Tibial nerve (tissue), 4 donors: ENCODE measurements at regions not wholly inside any gene's neighbourhood (a gene's known extent, or its start where the extent isn't known, plus 50 kb on each side); places are given as distances from the start of the nearest gene placed in this dataset.

Experiments used
- CTCF ChIP-seq, 5 experiments: fragments of 200-600 bp in 3 of 5; fragments of 450-650 bp in 2 of 5; sonication (generic) in 3 of 5; IDR thresholded peaks; one replicate each; pipeline ENCODE4 v1.5.1; 2016 to 2019; ENCODE audit warnings: antibody characterized with exemption in 5 of 5, mild to moderate bottlenecking in 3 of 5, moderate library complexity in 2 of 5
- EP300 ChIP-seq, 2 donors: sonication (generic); formaldehyde crosslinking; IDR thresholded peaks; one replicate each; pipeline ENCODE4 v1.6.1; 2017; ENCODE audit warnings: antibody characterized with exemption in 2 of 2, mild to moderate bottlenecking in 1 of 2
- POLR2A ChIP-seq, 2 donors: fragments of 450-650 bp; IDR thresholded peaks; one replicate each; pipeline ENCODE4 v1.6.1; 2017; ENCODE audit warnings: antibody characterized with exemption in 2 of 2, mild to moderate bottlenecking in 2 of 2, moderate library complexity in 2 of 2

- no peak for TF ChIP-seq CTCF (IDR thresholded peaks at IDR 0.05)
- no peak for TF ChIP-seq EP300 (IDR thresholded peaks at IDR 0.05)
- TF ChIP-seq POLR2A (IDR thresholded peaks at IDR 0.05) = no peak
Measured at GRCh38 chr6:44006872-44007303, 120.4 kb downstream of the MRPL14 start.
